ENCODE measurements at regions not wholly inside any gene's neighbourhood (a gene's known extent, or its start where the extent isn't known, plus 50 kb on each side); places are given as distances from the start of the nearest gene placed in this dataset.

DNA sequence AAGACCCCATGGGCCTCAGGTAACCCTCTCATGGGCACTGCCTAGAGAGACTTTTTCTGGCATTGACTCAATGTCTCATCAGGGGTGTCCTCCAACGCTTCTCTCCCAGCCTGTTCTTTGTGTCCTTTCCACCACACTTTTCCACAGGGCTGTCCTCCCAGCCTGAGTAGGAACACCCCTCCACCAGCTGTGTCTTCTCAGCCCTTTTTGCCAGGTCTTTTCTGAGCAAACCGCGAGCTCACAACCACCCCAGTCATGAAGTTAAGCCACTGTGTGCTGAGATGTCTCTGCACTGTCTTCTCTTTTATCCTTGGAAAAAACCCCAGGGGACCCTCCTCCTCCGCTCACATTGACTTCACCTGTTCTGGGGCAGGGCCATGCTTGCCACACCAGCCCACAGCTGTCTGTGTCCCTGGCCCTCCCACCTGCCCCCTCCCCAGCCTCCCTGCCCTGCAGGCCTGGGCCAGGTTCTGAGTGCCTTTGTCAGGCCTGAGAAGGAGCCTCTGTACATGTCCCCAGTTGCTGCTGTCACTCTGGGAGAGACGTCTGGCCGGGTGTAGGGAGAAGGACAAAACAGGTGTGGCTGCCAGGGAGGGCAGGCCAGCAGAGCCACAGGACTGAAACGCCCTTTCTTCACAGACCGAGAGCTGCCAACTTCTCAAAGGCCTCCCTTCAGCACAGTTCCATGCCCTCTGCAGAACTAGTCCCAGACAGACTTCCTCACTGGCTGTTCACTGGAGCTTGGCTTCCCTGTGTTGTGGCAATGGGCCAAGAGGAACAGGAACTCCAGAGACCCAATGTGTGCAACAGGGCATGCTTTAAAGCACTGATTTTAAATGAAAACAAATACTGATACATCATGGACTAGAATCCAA, 50.5 kb upstream of the PNMA1 start:
- intact Hi-C loops (cut with DNase I): no loop called here
- WGBS: 14% methylated on average over 8 of the region's 8 CpGs
- Histone ChIP-seq H3K27me3 (replicated peaks; ENCODE audit: insufficient read depth) (no peaks in the 10 kb centered on the region), H3K9me3 (no peaks in the 10 kb centered on the region), H3K27ac (peak overlapping the region; percentile 89 to 95), H3K36me3 (no peaks in the 10 kb centered on the region), H3K4me3 (no peak overlapping the region), H3K4me1 (replicated peaks) (peaks cover 43% of the 10 kb centered on the region)
- TF ChIP-seq POLR2AphosphoS5 (IDR thresholded peaks at IDR 0.05) (peak; percentile 70), POLR2A (IDR thresholded peaks at IDR 0.05) (peak; percentile 11)
- TF ChIP-seq, protein P1, sequence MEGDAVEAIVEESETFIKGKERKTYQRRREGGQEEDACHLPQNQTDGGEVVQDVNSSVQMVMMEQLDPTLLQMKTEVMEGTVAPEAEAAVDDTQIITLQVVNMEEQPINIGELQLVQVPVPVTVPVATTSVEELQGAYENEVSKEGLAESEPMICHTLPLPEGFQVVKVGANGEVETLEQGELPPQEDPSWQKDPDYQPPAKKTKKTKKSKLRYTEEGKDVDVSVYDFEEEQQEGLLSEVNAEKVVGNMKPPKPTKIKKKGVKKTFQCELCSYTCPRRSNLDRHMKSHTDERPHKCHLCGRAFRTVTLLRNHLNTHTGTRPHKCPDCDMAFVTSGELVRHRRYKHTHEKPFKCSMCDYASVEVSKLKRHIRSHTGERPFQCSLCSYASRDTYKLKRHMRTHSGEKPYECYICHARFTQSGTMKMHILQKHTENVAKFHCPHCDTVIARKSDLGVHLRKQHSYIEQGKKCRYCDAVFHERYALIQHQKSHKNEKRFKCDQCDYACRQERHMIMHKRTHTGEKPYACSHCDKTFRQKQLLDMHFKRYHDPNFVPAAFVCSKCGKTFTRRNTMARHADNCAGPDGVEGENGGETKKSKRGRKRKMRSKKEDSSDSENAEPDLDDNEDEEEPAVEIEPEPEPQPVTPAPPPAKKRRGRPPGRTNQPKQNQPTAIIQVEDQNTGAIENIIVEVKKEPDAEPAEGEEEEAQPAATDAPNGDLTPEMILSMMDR (IDR thresholded peaks at IDR 0.05): no peak
- peak; percentile 80 for DNase-seq (ENCODE audit: low spot score)

Data from prostate gland (tissue), 2 donors.